HEK293T (cell line): ENCODE measurements at regions not wholly inside any gene's neighbourhood (a gene's known extent, or its start where the extent isn't known, plus 50 kb on each side); places are given as distances from the start of the nearest gene placed in this dataset.

Source experiments
- CTCF ChIA-PET: fragments of 350-600 bp; formaldehyde crosslinking; extraction: SDS; loops from one replicate; lab custom pipeline; 2021; ENCODE audit warnings: antibody characterized with exemption, inconsistent platforms; lab: Yijun Ruan, JAX
- POLR2A ChIA-PET: fragments of 350-600 bp; formaldehyde crosslinking; extraction: SDS; loops from one replicate; lab custom pipeline; 2020; ENCODE audit warnings: antibody characterized with exemption, inconsistent platforms; lab: Yijun Ruan, JAX
- DNase-seq: peaks from one replicate; pipeline ENCODE4 v3.0.0; 2012; ENCODE audit warnings: mixed read lengths; ENCODE audit errors: extremely low spot score
- ARNT ChIP-seq: fragments of 450-650 bp; IDR thresholded peaks from 2 replicates; pipeline ENCODE4 v1.6.1; 2017; ENCODE audit warnings: mild to moderate bottlenecking
- BHLHE40 ChIP-seq: fragments of 450-650 bp; IDR thresholded peaks from 2 replicates; pipeline ENCODE4 v1.6.1; 2016; ENCODE audit warnings: mild to moderate bottlenecking, moderate library complexity, borderline replicate concordance
- CTBP1 ChIP-seq: fragments of 450-650 bp; IDR thresholded peaks from 2 replicates; pipeline ENCODE4 v1.6.1; 2016; ENCODE audit warnings: borderline replicate concordance
- ELF4 ChIP-seq: fragments of 450-650 bp; IDR thresholded peaks from 2 replicates; pipeline ENCODE4 v1.6.1; 2017; ENCODE audit warnings: antibody characterized with exemption
- FOXA1 ChIP-seq: fragments of 450-650 bp; IDR thresholded peaks from 2 replicates; pipeline ENCODE4 v1.6.1; 2016; ENCODE audit warnings: mild to moderate bottlenecking
- FOXK2 ChIP-seq: fragments of 450-650 bp; IDR thresholded peaks from 2 replicates; pipeline ENCODE4 v1.6.1; 2016; ENCODE audit warnings: mild to moderate bottlenecking
- FOXM1 ChIP-seq: fragments of 450-650 bp; IDR thresholded peaks from 2 replicates; pipeline ENCODE4 v1.6.1; 2017; ENCODE audit warnings: mild to moderate bottlenecking, borderline replicate concordance
- HDGF ChIP-seq: fragments of 450-650 bp; IDR thresholded peaks from 2 replicates; pipeline ENCODE4 v1.6.1; 2017; ENCODE audit warnings: antibody characterized with exemption, borderline replicate concordance
- L3MBTL2 ChIP-seq: fragments of 450-650 bp; conservative IDR thresholded peaks from 2 replicates; pipeline ENCODE4 v1.6.1; 2016; ENCODE audit warnings: mild to moderate bottlenecking
- LEF1 ChIP-seq: fragments of 450-650 bp; IDR thresholded peaks from 2 replicates; pipeline ENCODE4 v1.6.1; 2017; ENCODE audit warnings: mild to moderate bottlenecking, borderline replicate concordance
- NFRKB ChIP-seq: fragments of 450-650 bp; IDR thresholded peaks from 2 replicates; pipeline ENCODE4 v1.6.1; 2016; ENCODE audit warnings: mild to moderate bottlenecking, moderate library complexity
- SP1 ChIP-seq: fragments of 450-650 bp; IDR thresholded peaks from 2 replicates; pipeline ENCODE4 v1.6.1; 2017
- SUZ12 ChIP-seq: fragments of 450-650 bp; IDR thresholded peaks from 2 replicates; pipeline ENCODE4 v1.6.1; 2016; ENCODE audit warnings: mild to moderate bottlenecking
- TARDBP ChIP-seq: fragments of 450-650 bp; IDR thresholded peaks from 2 replicates; pipeline ENCODE4 v1.6.1; 2016
- ZNF384 ChIP-seq: fragments of 450-650 bp; IDR thresholded peaks from 2 replicates; pipeline ENCODE4 v1.6.1; 2016
- TF ChIP-seq, protein P1 (sequence below): fragments of 450-650 bp; IDR thresholded peaks from 2 replicates; pipeline ENCODE4 v1.6.1; 2016

DNA sequence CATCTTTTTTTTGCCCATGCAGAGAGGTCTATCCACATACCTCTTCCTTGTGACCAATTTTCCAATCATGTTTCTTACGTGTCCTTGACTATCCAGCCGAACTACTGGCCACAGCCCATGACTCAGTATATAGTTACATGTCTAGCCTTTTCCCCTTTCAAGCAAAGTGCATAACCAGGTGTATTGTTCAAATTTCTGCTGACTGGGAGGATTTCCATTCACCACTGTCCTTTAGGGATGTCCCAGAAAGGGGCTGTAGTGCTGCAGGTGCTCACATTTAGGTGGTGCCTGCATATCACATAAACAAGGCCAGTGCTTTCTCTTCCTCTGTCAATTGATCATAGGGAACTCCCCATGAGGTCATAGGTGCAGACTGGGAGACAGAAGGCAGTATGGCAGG, 69.4 kb upstream of the ALDH1A3 start:
- CTCF ChIA-PET: no interaction called here
- no peak for DNase-seq
- TF ChIP-seq, protein P1, sequence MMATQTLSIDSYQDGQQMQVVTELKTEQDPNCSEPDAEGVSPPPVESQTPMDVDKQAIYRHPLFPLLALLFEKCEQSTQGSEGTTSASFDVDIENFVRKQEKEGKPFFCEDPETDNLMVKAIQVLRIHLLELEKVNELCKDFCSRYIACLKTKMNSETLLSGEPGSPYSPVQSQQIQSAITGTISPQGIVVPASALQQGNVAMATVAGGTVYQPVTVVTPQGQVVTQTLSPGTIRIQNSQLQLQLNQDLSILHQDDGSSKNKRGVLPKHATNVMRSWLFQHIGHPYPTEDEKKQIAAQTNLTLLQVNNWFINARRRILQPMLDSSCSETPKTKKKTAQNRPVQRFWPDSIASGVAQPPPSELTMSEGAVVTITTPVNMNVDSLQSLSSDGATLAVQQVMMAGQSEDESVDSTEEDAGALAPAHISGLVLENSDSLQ: no peak
- no peak for TF ChIP-seq CTBP1
- TF ChIP-seq LEF1: no peak
- TF ChIP-seq L3MBTL2: no peak
- no peak for TF ChIP-seq SUZ12
- TF ChIP-seq FOXK2: no peak
- no peak for TF ChIP-seq ARNT
- TF ChIP-seq SP1: no peak
- no peak for TF ChIP-seq FOXA1
- no peak for TF ChIP-seq FOXM1
- TF ChIP-seq HDGF: no peak
- no peak for TF ChIP-seq ELF4
- no peak for TF ChIP-seq TARDBP
- no peak for TF ChIP-seq BHLHE40
- TF ChIP-seq ZNF384: no peak
- POLR2A ChIA-PET: no interaction called here

DNA sequence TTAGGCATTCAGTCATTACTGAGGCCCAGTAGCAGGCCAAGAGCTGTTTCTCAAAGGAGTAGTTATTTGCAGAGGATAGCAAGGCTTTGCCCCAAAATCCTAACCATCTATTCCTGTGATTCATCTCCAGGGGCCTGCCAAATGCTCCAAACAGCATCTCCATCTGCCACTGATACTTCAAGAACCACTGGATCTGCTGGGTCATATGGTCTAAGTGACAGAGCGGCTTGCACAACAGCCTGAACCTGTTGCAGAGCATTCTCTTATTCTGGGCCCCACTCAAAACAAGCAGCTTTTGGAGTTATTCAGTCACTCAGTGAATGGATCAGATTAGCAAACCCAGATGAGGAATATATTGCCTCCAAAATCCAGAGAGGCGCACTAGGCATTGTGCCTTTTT, 68.8 kb upstream of the ALDH1A3 start:
- ChIA-PET POLR2A (no interaction called here), CTCF (no interaction called here)
- TF ChIP-seq HDGF (no peak), SP1 (no peak), TARDBP (no peak), CTBP1 (no peak), NFRKB (no peak), FOXA1 (no peak), ZNF384 (no peak), FOXK2 (no peak), L3MBTL2 (no peak), LEF1 (no peak), ARNT (no peak), SUZ12 (no peak), FOXM1 (no peak), BHLHE40 (no peak), ELF4 (no peak)
- TF ChIP-seq, protein P1: no peak
- no peak for DNase-seq

DNA sequence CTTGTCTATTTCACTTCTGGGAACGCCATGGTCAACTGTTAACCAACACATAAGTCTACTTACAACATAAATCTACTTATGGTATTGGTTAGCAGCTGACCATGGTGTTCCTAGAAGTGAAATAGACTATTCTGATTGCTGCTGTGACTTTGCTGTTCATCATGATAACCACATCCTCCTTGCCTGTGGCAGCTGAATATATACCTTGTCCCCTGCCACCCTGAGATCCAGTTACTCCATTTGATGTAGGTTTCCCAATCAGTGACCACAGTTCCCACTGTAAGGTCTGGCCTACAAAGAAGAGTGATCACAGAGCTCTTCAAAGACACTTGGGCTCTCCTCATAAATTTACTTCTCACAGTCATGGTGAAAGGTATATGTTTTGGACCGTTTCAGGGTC, 66.8 kb upstream of the ALDH1A3 start:
- no peak for TF ChIP-seq NFRKB
- TF ChIP-seq, protein P1: no peak
- no peak for TF ChIP-seq SP1
- TF ChIP-seq ZNF384: no peak
- TF ChIP-seq LEF1: no peak
- TF ChIP-seq SUZ12: no peak
- no peak for TF ChIP-seq FOXM1
- no peak for TF ChIP-seq CTBP1
- ChIA-PET CTCF (no interaction called here), POLR2A (no interaction called here)
- DNase-seq: no peak

DNA sequence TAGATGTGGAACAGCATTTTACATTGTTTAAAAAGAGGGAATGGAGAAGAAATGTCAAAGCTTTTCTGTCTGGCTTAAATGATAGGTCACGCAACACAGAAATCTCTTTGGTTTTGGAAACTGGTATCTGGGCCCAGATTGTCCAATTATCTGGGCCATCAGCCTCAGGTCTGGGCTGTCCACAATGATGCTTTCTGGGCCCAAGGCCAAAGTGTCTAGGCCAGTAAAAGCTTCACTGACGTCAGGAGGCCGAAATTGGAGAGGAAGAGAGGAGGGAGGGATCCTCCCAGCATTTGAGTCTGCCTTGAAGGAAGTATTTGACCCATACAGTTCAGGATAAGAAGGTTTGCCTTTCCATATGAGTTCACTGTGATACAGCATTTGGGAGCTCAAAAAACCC, 60.7 kb upstream of the ALDH1A3 start:
- ChIA-PET POLR2A (no interaction called here), CTCF (no interaction called here)
- no peak for TF ChIP-seq LEF1
- no peak for TF ChIP-seq FOXA1
- TF ChIP-seq ARNT: no peak
- TF ChIP-seq FOXM1: no peak
- no peak for TF ChIP-seq BHLHE40
- no peak for TF ChIP-seq FOXK2
- TF ChIP-seq CTBP1: no peak
- no peak for DNase-seq

DNA sequence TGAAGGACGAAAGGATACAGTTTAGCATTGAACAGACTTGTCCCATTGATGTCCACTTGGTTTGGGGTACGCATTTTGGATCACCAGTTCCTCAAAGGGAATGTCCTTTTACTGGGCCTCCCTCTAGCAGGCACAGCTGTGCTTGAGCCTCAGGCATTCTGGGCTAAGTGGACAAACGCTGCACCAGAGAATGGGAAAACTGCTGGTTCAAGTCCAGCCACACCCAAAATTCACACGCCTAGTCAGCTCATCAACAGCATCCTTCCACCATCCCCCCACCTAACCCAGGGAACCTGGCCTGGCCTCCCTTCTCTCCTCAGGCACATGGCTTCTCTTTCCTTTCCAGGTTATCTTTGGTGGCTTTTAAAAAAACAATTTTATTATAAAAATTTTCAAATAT, 59.1 kb upstream of the ALDH1A3 start:
- ChIA-PET CTCF (no interaction called here), POLR2A (no interaction called here)
- no peak for DNase-seq
- TF ChIP-seq CTBP1: no peak
- no peak for TF ChIP-seq SP1
- no peak for TF ChIP-seq FOXK2
- no peak for TF ChIP-seq SUZ12
- no peak for TF ChIP-seq TARDBP
- no peak for TF ChIP-seq BHLHE40
- no peak for TF ChIP-seq L3MBTL2
- TF ChIP-seq NFRKB: no peak
- TF ChIP-seq, protein P1: no peak
- TF ChIP-seq ELF4: no peak
- no peak for TF ChIP-seq ZNF384
- TF ChIP-seq FOXA1: no peak
- no peak for TF ChIP-seq FOXM1
- TF ChIP-seq ARNT: no peak
- no peak for TF ChIP-seq LEF1

DNA sequence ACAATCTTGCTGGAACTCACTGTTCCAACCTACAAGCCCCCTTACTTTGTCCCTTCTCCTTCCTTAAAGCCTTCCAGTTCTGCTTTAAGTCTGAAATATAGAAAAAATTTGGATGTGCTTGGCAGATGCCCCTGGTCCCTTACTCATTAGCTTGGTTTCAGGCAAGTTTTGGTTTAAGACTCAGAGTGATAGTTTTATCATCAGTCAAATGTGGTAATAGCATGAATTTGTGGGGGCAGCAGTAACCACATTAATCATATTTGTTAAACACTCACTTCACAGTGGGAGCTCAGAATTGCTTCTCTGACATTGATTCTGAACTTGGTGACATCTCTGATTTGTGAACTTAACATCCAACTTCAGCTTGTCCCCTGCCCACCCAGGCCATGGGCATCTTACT, 58.3 kb upstream of the ALDH1A3 start:
- POLR2A ChIA-PET: no interaction called here
- TF ChIP-seq FOXK2 (no peak), BHLHE40 (no peak), NFRKB (no peak), SP1 (no peak), HDGF (no peak), FOXA1 (no peak), ELF4 (no peak), FOXM1 (no peak), ZNF384 (no peak), SUZ12 (no peak), TARDBP (no peak), LEF1 (no peak), CTBP1 (no peak), ARNT (no peak), L3MBTL2 (no peak)
- TF ChIP-seq, protein P1: no peak
- DNase-seq: no peak
- CTCF ChIA-PET: no interaction called here
